ENCODE measurements at regions not wholly inside any gene's neighbourhood (a gene's known extent, or its start where the extent isn't known, plus 50 kb on each side); places are given as distances from the start of the nearest gene placed in this dataset.

- TF ChIP-seq, protein P1, sequence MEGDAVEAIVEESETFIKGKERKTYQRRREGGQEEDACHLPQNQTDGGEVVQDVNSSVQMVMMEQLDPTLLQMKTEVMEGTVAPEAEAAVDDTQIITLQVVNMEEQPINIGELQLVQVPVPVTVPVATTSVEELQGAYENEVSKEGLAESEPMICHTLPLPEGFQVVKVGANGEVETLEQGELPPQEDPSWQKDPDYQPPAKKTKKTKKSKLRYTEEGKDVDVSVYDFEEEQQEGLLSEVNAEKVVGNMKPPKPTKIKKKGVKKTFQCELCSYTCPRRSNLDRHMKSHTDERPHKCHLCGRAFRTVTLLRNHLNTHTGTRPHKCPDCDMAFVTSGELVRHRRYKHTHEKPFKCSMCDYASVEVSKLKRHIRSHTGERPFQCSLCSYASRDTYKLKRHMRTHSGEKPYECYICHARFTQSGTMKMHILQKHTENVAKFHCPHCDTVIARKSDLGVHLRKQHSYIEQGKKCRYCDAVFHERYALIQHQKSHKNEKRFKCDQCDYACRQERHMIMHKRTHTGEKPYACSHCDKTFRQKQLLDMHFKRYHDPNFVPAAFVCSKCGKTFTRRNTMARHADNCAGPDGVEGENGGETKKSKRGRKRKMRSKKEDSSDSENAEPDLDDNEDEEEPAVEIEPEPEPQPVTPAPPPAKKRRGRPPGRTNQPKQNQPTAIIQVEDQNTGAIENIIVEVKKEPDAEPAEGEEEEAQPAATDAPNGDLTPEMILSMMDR (IDR thresholded peaks at IDR 0.05; ENCODE audit: low read depth, low read length, missing control alignments), result no peak
- no peak overlapping the region for H3K4me3 ChIP-seq (replicated peaks; ENCODE audit: low read depth, low read length)
These were observed 72.2 kb upstream of the FBRSL1 start for GRCh38 chr12:132417741-132418140.

DNA sequence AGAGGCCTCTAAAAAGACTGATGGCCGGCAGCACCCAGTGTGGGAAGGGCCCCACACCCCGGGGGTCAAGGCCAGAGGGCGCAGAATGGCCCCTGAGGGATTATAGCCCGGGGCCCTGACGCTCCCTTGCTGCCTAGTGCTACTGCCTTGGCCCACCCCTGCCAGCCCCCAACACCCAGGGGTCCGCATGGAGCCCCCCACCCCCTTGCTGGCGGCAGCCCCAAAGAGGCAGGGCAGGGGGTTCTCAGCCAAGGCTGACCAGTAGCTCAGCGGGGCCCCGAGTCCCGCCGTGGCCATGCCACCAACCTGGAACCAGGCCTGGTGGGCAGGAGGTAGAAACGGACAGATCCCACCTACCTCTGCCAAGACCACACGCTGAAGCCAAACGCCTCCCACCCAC, 73.1 kb upstream of the FBRSL1 start:
- TF ChIP-seq, protein P1 (IDR thresholded peaks at IDR 0.05; ENCODE audit: low read depth, low read length, missing control alignments), result no peak
- no peak overlapping the region for H3K4me3 ChIP-seq (replicated peaks; ENCODE audit: low read depth, low read length)

More at GRCh38 chr12:132417741-132418140, 72.2 kb upstream of the FBRSL1 start:
- no peak for DNase-seq (ENCODE audit: extremely low read depth, low read depth)

GRCh38 chr12:132416121-132416673, 73.8 kb upstream of the FBRSL1 start:
- H3K4me3 ChIP-seq (replicated peaks; ENCODE audit: low read depth, low read length), result no peak overlapping the region
- DNase-seq (ENCODE audit: extremely low read depth, low read depth), result no peak
- TF ChIP-seq, protein P1 (IDR thresholded peaks at IDR 0.05; ENCODE audit: low read depth, low read length, missing control alignments), result no peak

More for the DNA sequence above, 73.1 kb upstream of the FBRSL1 start:
- DNase-seq (ENCODE audit: extremely low read depth, low read depth), result no peak

GRCh38 chr12:132415327-132416120, 74.4 kb upstream of the FBRSL1 start:
- TF ChIP-seq, protein P1 (IDR thresholded peaks at IDR 0.05; ENCODE audit: low read depth, low read length, missing control alignments), result no peak
- H3K4me3 ChIP-seq (replicated peaks; ENCODE audit: low read depth, low read length), result no peak overlapping the region
- no peak for DNase-seq (ENCODE audit: extremely low read depth, low read depth)

- TF ChIP-seq, protein P1 (IDR thresholded peaks at IDR 0.05; ENCODE audit: low read depth, low read length, missing control alignments), result peak; percentile 92
- no peak overlapping the region for H3K4me3 ChIP-seq (replicated peaks; ENCODE audit: low read depth, low read length)
- peak; percentile 41 for DNase-seq (ENCODE audit: extremely low read depth, low read depth)
These were observed 75.2 kb upstream of the FBRSL1 start for GRCh38 chr12:132414634-132415326.

DNA sequence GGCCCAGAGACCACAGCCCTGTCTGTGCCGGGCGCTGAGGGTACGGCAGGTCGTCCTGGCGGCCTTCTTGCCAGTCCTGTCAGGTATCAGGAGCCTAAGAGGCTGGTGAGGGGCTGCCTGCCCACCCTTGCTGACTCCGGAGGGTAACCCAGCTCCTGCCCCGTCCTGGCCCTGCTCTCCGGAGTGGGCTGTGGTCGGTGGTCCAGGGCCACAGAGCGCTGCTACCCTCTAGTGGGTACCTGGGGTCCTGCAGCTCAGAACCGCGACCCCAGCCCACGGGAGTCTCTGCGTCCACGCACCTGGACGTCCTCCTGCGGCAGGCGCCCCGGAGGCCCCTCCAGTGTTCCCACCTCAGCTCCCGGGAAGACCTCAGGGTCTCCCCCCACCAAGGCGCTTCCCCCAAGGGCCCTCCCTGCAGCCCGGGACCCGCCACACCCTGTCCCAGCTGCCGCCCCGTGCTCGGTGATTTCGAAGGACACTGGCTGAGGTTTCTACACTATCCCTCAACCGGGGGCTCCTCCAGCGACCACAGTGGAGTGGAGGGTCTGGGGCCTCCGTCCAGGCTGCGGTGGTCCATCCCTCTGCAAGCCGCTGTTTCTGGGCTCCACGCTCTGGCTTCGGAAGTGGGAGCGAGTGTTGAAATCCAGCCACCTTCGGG, 75.9 kb upstream of the FBRSL1 start:
- TF ChIP-seq, protein P1 (IDR thresholded peaks at IDR 0.05; ENCODE audit: low read depth, low read length, missing control alignments), result peak; percentile 60
- H3K4me3 ChIP-seq (replicated peaks; ENCODE audit: low read depth, low read length), result no peak overlapping the region
- no peak for DNase-seq (ENCODE audit: extremely low read depth, low read depth)

Measured in HFF-Myc (cell line).